HG02981 (cell line): ENCODE measurements at regions not wholly inside any gene's neighbourhood (a gene's known extent, or its start where the extent isn't known, plus 50 kb on each side); places are given as distances from the start of the nearest gene placed in this dataset.
"Not testable (repeated sequence)": the region's sequence is repeated elsewhere in the genome, so short reads cannot be mapped to it uniquely, and the experiment has no call there.

Source experiments
- ATAC-seq: cut with Tn5 transposase; IDR thresholded peaks from one replicate; pipeline ENCODE4 v1.9.1; 2021; ENCODE audit warnings: mild to moderate bottlenecking, moderate library complexity; ENCODE audit not compliant: unreplicated experiment

DNA sequence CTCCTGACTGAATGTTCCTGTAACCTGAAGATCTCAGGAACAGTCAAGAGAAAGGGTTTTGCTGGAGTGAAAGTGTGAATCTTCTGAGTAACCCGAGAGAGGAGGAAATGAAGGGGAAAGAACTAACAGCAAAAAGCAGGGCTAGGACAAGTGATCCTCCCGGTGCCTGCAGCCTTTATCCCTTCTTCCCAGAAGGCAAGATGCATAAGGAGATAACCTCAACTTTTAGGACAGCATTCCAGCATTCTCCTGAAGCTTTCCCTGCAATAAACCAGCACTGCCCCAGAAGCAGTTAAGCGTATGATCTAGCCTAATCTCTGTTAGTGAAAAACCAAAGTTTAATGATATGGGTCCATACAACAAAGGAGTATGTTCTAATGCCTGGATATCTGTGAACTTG lies 298.8 kb downstream of the MEX3B start:
- no peak for ATAC-seq

DNA sequence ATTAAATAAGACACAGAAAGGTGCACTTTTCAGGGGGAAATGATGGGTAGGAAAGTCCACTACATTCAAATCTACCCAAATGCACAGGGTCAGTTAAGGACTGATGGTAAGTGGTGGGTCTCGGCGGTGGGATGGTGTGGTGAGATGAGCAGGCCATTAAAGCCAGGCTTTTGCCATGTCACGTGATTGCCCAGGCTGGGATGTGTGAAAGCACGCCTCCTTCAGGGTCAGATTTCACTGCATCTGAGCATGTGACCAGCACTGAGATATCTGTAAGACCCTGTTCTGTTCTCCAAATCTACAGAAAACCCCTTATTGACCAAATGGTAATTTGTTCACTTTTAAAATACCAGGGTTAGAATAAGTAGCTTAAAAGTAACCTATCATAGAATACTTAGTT lies 301.5 kb downstream of the MEX3B start:
- ATAC-seq = no peak

DNA sequence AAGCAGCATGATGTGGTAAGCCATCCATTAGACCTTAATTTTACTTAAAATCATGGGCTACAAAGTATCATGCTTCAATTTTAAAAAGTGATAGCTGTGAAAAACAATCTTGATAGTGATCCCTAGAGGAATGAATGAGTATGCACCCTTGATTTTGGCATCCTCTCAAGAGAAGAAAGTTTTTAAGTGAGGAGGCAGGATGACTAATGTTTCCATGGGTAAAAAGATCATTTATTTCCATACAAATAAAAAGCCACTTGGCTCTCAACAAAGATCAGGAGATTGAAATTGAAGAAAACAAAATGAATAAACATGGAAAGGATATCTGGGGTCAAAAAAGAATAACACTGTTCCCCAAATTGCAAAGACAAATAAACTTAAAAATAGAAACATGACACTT lies 305.4 kb downstream of the MEX3B start:
- ATAC-seq = no peak

DNA sequence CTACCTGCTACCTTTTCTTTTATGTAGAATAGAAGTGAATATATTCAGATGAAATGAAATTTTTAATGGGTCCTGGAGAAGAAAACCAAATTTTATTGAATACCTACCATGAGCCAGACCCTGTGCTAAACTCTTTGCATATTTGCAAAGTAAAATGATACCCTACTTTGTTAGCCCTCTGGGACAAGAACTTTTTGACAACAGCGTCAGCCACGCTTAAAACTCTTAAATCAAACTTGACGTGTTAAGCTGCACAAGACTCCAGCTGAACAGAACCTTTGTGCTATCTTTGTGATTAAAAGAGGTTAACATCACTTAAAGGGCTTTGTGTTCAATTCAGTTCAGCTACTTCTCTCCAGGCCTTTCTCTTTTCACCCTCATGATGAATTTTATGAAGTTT lies 316.5 kb downstream of the MEX3B start:
- ATAC-seq = no peak

DNA sequence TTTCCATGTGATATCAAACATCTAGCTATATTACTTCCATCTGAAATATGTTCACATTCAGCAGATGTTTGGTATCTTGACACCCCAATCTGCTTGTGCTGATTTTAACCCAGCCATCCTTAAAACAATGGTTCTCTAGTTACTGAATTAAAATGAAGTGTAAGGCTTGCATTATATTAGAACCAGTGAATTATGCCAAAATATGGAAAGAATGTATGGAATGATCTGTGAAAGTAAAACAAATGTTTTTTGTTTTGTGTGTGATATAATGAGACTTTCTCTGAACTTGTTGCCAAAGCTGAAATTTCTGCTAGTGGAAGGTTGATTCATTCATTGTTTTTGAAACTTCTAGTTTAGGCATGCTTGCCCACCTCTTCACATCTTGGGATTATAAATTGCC lies 317.1 kb downstream of the MEX3B start:
- no peak for ATAC-seq

DNA sequence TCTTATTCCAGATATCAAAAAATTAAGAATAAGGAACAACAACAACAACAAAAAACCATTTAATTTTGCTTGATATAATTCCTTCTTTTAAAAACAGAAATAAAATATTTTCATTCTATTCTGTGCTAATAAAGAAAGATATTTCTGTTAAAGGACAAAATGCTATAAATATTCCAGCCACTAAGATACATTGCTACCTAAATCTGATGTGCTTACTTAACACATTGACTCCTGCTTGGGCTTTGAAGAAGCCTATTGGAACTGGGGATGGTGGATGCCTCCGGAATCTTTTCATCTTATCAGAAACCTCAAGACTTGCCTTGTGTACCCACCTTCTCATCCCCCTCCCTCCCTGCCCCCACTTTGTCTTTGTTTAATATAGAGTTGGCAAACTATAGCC lies 320.2 kb downstream of the MEX3B start:
- ATAC-seq = no peak

DNA sequence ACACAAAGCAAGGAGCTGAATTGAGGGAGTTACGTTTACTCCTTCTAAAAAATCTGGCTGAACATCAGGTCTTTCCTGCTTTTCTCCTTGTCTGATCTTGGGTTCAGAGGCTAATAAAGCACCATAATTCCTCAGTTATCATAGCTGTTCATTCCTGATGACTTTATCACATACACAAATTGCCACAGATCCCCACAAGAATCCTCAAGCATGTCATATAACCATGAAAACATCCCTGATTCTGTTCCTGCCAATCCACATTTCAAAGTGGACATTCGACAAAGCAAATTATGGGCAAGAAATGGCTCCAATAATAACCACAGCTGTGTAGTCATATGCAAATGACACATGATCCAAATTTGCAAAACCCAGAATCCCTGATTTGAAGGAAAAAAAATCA lies 321.3 kb downstream of the MEX3B start:
- no peak for ATAC-seq

DNA sequence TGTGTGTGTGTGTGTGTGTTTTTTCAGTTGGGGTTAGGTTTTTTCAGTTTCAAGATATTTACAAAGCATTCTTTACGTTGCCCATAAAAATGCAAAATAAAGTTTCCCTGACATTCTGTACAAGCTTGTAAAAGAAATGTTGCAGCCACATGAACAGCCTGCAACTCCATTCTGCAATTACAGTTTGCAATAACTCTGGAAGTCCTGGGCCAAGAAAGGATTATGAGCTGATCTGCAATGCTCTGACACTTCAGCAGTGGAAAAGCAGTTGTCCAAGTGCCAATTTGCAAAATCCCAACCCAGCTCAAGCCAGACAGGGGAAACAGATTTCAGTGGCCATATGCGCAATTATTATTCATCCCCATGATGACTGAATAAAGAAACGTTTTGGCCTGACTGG lies 322.1 kb downstream of the MEX3B start:
- no peak for ATAC-seq

DNA sequence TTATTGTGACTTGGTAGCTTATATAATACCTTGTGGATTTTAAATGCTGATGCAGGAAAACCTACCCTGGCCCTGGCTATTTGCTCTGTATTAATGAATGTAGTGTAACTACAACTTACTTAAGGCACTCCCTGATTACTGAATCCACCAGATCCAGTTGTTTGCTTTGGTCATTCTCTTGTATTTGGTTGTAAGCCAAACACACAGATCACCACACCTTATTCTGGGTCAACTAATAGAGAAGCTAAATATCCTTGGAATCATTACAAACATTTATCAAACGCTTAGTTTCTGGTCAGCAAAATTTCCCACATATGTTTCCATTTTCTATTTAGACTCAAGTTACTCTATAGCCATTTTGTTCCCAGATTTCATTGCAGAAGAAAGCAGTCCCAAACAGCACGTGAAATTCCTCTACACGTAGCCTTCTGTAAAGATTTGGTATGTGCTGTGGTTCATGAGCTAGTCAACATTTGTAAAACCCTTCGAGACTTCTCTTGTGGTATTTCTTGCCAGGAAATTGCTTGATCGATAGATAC lies 322.6 kb downstream of the MEX3B start:
- ATAC-seq = no peak

DNA sequence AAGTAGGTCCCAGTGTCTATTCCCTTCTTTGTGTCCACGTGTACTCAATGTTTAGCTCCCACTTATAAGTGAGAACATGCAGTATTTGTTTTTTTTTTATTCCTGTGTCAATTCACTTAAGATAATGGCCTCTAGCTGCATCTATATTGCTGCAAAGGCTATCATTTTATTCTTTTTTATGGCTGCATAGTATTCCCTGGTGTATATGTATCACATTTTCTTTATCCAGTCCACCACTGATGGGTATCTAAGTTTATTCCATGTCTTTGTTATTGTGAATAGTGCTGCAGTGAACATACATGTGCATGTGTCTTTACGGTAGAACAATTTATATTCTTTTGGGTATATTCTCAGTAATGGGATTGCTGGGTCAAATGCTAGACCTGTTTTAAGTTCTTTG lies 329.4 kb downstream of the MEX3B start:
- ATAC-seq = not testable (repeated sequence)

DNA sequence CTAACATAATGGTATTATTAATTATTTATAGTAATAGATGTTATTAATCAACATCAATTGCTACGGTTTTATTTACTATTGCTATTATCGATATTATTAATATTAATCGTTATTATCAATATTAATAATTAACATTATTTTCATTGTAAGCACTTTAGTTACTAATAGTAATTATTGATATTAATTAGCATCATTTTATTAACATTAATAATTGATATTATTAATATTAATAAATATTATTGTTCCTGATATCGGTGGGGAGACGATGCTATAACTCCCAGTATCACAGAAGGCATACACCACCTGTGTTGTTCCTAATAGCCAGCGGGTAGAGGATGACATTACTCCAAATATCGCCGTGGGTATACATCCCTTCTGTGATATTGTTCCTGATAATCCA lies 335.5 kb downstream of the MEX3B start:
- ATAC-seq = no peak

DNA sequence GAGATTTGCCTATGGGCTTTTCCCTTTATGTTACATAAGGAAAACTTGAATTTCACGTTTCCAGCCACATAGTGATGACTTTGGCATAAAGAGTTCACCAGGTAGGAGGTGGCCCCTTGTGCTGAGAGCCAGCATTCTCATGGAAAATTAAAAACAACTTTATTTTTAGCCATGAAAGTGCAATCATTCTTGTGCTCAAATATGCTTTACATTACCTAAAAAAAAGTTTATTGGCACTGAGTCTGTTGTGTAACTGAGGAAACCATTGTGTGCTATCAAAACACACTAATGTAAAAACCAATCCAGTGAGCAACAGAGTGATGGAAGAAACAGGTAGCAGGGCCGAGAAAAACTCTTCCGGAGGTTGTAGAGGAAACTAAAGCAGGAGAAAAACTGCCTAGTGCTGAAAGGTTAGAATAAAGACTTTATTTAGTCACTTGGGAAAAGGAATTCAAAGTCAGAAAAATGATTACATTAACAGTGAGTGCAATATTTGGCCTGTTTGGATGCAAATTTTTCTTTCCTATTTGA lies 332.9 kb upstream of the TMC3 start:
- ATAC-seq = not testable (repeated sequence)

DNA sequence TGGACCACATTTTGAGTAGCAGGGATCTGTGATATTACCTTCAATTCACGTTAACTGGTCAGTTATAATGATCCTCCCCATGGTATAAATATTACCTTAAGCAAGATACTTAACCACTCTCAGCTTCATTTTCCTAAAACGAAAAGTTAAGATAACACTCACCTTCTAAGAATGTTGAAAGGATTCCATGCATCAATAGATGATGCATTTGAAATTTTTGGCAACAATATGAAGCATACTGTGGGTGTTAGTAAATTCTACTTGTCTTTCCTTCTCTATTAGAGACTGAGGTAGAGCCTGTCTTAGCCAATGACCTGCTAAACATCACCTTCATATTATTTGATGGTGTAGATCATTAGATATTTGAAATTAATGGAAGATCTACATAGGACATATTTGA lies 331.7 kb upstream of the TMC3 start:
- not testable (repeated sequence) for ATAC-seq

DNA sequence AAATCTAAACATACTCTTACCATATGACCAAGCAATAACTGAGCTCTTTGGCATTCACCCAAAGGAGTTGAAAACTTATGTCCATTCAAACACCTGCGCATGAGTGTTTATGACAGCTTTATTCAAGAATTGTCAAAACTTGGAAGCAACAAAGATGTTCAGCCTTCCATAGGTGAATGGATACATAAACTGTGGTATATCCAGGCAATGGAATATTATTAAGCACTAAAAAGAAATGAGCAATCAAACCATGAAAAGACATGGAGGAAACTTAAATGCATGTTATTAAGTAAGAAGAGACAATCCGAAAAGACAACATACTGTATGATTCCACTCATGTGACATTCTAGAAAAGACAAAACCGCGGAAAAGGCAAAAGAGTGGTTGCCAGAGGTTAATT lies 312.0 kb upstream of the TMC3 start:
- no peak for ATAC-seq

DNA sequence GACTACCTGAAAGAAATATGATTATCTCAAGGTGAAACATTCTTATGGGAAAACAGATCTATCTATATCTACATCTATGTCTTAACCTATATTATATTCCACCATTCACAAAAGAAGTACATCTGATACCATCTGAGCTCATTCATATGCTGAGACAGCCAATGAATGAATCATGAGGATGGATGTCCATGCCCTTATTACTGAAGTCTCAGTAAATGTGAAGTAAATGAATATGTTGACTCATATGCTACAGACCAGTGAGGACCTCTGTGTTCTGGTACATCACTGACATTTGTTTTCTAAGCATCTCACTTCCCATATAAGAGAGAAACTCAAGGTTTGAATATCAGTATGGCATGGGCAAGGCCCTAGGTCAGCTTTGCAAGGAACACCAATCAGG lies 311.2 kb upstream of the TMC3 start:
- no peak for ATAC-seq

DNA sequence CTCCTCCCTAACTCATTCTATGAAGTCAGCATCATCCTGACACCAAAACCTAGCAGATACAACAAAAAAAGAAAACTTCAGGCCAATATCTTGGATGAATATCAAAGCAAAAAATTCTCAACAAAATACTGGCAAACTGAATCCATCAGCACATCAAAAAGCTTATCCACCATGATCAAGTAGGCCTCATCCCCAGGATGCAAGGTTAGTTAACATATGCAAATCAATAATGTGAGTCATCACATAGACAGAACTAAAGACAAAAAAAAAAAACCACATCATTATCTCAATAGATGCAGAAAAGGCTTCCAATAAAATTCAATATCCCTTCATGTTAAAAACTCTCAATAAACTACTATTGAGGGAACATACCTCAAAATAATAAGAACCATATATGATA lies 306.8 kb upstream of the TMC3 start:
- no peak for ATAC-seq

DNA sequence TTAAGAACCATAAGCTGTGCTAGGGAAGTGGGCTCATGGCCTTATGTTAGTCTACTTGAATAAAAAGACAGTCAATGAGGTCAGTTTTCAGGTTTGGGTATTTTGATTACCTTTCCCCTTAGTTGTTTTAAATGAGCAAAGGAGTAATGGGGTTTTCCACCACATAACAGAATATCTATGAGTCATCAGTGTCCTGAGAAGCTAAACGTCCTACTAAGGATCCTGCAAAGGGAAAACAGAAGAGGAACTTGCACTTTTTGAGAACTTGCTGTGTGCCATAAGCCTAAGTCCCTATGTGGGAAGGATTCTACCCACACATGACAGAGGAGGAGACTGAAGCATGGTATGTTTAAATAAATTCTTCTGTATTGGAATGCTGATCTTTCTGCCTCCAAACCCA lies 292.8 kb upstream of the TMC3 start:
- ATAC-seq = no peak

DNA sequence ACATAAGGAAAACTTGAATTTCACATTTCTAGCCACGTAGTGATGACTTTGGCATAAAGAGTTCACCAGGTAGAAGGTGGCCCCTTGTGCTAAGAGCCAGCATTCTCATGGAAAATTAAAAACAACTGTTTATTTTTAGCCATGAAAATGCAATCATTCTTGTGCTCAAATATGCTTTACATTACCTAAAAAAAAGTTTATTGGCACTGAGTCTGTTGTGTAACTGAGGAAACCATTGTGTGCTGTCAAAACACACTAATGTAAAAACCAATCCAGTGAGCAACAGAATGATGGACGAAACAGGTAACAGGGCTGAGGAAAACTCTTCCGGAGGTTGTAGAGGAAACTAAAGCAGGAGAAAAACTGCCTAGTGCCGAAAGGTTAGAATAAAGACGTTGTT lies 287.0 kb upstream of the TMC3 start:
- ATAC-seq = no peak

DNA sequence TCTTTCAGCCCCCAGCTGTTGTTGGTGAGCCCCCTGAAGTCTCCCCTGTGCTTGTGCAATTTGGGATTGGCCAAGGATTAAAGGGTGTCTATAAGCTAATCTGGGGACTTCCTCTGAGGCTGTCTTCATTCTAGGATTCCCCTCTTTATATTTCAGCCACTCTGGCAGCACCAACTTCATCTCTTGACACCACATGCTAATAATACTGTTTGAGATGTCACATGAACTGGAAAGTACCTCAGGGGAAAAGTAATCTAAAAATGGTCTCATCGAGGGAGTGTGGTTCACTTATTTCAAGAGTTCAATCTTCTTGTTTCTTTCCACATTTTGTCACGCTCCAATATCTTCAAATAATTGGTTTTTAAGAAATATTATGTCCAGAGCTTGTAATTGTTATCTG lies 279.2 kb upstream of the TMC3 start:
- ATAC-seq = no peak

DNA sequence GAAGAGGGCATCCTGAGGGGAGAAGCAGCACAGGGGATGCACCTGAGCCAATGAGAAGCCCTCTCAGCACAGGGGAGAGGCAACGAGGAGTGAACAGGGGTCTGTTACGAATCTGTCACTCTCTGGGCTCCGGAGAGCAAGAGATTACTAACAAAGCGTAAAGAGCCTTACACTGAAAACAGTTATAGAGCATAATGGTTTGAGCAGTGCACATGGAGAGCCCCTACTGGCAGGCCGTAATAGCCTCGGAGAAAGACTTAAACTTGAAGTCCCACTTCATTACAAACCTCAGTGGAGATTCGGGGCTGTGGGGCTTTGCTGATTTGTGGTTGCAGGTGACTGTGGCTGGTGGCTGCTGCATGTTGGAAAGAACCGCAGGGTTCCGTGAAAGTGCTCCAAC lies 271.5 kb upstream of the TMC3 start:
- ATAC-seq = no peak

DNA sequence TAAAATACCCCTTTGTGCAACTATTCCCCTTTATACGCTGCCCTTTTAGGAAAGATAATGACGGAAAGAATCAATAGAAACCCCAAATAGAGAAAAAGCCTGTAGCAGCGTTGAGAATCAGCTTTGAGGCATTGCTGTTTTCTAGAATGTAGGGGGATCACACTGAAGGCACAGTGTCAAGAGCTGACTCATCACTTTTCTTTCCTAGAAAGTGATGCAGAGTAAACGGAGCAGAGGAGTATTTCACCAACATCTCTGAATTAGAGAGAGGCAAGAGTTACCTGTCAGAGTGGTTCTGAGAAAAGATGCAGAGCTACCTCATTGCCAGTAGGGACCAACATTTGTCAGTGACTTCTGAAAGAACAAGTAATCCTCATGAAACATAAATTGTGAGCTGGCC lies 269.8 kb upstream of the TMC3 start:
- ATAC-seq = no peak

DNA sequence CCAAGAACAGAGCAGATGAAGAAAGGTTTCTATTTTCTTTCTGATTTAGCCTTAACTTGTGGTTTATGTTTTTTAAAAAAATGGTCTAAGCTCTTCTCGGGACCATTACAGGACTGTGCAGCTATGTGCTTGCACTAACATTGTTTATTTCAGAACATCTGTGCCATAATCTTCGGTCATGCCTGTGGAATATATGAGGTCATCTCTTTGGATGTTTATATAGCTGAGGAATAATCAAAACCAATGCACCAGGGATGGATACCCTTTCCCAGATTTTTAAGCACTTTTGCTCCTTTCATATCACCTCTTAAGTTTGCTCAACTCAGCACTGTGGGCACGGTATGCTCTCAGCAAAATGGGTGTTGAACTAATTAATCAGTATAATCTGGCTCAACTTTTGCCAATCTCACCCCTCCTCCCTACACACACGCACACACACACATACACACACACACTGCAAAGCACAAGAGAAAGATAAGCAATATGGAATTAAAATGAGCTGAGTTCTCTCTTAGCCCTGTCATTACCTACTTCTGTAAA lies 268.5 kb upstream of the TMC3 start:
- ATAC-seq = no peak

DNA sequence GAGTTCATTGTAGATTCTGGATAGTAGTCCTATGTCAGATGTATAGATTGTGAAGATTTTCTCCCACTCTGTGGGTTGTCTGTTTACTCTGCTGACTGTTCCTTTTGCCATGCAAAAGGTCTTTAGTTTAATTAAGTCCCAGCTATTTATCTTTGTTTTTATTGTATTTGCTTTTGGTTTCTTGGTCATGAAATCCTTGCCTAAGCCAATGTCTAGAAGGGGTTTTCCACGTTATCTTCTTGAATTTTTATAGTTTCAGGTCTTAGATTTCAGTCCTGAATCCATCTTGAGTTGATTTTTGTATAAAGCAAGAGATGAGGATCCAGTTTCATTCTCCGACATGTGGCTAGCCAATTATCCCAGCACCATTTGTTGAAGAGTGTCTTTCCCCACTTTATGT lies 262.1 kb upstream of the TMC3 start:
- ATAC-seq = not testable (repeated sequence)
